Fibroblast of lung (primary cell): ENCODE measurements at regions not wholly inside any gene's neighbourhood (a gene's known extent, or its start where the extent isn't known, plus 50 kb on each side); places are given as distances from the start of the nearest gene placed in this dataset.

Experiments
- EZH2 ChIP-seq: IDR thresholded peaks from 2 replicates; pipeline ENCODE4 v1.5.1; 2012; ENCODE audit warnings: low read length, control low read depth, mild to moderate bottlenecking; ENCODE audit errors: missing control alignments
- TF ChIP-seq, protein P1 (sequence below), 2 donors: IDR thresholded peaks in 1 of 2; conservative IDR thresholded peaks in 1 of 2; 1 replicate in 1 of 2; 2 replicates in 1 of 2; pipeline ENCODE4 v1.5.1; 2011 to 2012; ENCODE audit warnings: low read length in 2 of 2, control low read depth in 1 of 2, inconsistent platforms in 1 of 2, low read depth in 1 of 2, mild to moderate bottlenecking in 1 of 2

GRCh38 chr6:167221400-167222201 lies 63.8 kb upstream of the GPR31 start:
- TF ChIP-seq, protein P1, sequence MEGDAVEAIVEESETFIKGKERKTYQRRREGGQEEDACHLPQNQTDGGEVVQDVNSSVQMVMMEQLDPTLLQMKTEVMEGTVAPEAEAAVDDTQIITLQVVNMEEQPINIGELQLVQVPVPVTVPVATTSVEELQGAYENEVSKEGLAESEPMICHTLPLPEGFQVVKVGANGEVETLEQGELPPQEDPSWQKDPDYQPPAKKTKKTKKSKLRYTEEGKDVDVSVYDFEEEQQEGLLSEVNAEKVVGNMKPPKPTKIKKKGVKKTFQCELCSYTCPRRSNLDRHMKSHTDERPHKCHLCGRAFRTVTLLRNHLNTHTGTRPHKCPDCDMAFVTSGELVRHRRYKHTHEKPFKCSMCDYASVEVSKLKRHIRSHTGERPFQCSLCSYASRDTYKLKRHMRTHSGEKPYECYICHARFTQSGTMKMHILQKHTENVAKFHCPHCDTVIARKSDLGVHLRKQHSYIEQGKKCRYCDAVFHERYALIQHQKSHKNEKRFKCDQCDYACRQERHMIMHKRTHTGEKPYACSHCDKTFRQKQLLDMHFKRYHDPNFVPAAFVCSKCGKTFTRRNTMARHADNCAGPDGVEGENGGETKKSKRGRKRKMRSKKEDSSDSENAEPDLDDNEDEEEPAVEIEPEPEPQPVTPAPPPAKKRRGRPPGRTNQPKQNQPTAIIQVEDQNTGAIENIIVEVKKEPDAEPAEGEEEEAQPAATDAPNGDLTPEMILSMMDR (conservative IDR thresholded peaks at IDR 0.05 in 1 of 2, IDR thresholded peaks at IDR 0.05 in 1 of 2; ENCODE audit: low read depth in 1 of 2, low read length in 2 of 2): no peak
- no peak for TF ChIP-seq EZH2
